ENCODE measurements at regions not wholly inside any gene's neighbourhood (a gene's known extent, or its start where the extent isn't known, plus 50 kb on each side); places are given as distances from the start of the nearest gene placed in this dataset.

DNA sequence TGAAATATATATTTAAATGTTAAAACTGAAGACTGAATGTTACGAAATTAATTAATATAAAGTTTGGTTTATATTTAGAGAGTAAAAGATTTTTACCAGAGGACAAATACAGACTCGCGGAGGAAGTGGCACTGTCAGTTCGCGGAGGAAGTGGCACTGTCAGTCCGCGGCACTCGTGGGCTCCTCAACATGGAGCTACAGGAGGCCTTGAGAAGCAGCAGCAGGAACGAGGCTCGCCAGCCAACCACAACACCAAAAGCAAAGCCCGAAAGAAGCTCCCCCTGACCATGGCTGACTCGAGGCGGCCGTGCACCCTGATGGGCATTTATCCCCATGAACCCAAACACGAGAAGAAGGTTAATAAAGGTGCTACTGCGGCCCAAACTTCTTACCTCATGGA lies 125.3 kb upstream of the PABPC4L start:
- TF ChIP-seq, protein P1, sequence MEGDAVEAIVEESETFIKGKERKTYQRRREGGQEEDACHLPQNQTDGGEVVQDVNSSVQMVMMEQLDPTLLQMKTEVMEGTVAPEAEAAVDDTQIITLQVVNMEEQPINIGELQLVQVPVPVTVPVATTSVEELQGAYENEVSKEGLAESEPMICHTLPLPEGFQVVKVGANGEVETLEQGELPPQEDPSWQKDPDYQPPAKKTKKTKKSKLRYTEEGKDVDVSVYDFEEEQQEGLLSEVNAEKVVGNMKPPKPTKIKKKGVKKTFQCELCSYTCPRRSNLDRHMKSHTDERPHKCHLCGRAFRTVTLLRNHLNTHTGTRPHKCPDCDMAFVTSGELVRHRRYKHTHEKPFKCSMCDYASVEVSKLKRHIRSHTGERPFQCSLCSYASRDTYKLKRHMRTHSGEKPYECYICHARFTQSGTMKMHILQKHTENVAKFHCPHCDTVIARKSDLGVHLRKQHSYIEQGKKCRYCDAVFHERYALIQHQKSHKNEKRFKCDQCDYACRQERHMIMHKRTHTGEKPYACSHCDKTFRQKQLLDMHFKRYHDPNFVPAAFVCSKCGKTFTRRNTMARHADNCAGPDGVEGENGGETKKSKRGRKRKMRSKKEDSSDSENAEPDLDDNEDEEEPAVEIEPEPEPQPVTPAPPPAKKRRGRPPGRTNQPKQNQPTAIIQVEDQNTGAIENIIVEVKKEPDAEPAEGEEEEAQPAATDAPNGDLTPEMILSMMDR (IDR thresholded peaks at IDR 0.05; ENCODE audit: low read depth, low read length, missing control alignments): no peak
- no peak for DNase-seq (ENCODE audit: extremely low read depth, low read depth)
- no peak overlapping the region for H3K4me3 ChIP-seq (replicated peaks; ENCODE audit: low read depth, low read length)

DNA sequence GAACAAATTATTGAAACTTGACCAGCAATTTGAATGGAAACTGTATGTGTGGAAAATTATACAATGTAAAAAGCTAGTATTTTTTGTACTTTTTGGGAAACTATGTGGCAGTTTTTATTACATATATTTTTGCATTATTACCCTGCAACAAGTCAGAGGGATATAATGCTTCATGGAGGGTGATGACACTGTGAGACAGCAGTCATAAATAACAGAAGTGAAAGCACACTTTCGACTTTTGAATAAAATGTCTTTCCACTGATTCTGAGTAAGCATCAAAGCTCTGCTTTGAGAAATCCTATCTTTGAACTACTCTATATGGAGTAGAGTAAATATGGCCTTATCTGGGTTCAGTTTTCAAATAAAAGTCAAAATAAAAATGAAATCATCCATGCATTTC lies 122.6 kb upstream of the PABPC4L start:
- DNase-seq (ENCODE audit: extremely low read depth, low read depth): no peak
- TF ChIP-seq, protein P1 (IDR thresholded peaks at IDR 0.05; ENCODE audit: low read depth, low read length, missing control alignments): no peak
- H3K4me3 ChIP-seq (replicated peaks; ENCODE audit: low read depth, low read length): no peak overlapping the region

DNA sequence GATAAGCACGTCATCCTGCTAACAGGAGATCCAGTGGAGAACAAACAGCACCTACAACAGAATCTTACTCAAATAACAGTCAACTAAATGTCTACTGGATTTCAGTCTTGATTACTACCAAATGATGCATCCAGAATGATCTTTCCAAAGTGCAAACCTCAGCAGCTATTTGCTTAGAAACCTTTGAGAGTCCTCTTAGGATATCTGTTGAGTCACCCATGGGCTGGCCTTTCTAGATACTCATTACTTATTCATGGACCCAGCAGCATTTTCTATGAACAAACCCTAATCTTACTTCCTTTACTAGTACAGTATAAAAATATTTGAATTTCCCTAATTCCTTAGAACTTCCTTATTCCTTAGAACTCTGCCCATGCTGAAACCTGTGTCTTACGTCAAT lies 118.5 kb upstream of the PABPC4L start:
- TF ChIP-seq, protein P1 (IDR thresholded peaks at IDR 0.05; ENCODE audit: low read depth, low read length, missing control alignments): no peak
- no peak for DNase-seq (ENCODE audit: extremely low read depth, low read depth)

DNA sequence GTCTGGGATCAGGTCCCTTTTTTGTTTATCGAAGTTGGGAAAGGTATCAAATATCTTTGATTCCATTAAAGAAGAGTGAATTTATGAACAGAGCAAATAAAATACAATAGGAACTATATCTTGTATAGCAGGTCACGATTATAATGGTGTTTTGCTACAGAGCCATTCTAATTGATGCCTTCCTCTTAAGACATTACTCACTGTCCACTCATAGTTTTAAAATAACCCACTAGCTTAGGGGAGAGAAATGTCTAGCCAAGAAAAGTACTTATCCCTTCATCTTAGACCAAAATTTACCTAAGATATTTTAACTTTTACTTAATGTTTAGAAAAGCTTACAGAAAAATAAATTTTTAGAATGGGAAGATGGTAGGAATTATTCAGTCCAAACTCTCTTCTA lies 112.0 kb upstream of the PABPC4L start:
- DNase-seq (ENCODE audit: extremely low read depth, low read depth): no peak
- TF ChIP-seq, protein P1 (IDR thresholded peaks at IDR 0.05; ENCODE audit: low read depth, low read length, missing control alignments): no peak
- H3K4me3 ChIP-seq (replicated peaks; ENCODE audit: low read depth, low read length): no peak overlapping the region

More for the DNA sequence above, 118.5 kb upstream of the PABPC4L start:
- no peak overlapping the region for H3K4me3 ChIP-seq (replicated peaks; ENCODE audit: low read depth, low read length)

DNA sequence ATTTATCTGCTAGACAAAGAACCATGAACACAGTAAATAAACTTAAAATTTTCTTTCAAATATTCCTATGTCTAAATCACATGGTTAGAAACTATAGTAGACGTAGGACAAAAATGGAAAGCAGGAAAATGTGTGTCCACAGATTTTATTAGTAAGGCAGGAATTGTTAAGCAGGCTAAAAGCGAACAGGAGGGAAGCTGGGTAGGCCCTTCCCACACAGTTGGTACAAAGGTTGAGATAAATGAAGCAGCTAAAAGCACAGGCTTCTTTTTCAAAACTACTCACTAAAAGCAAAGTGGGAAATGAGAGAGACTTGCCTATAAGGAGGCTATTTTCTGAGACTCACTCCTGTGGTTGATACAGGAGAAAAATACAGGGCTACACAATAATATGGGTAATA lies 108.1 kb upstream of the PABPC4L start:
- TF ChIP-seq, protein P1 (IDR thresholded peaks at IDR 0.05; ENCODE audit: low read depth, low read length, missing control alignments): no peak
- H3K4me3 ChIP-seq (replicated peaks; ENCODE audit: low read depth, low read length): no peak overlapping the region
- no peak for DNase-seq (ENCODE audit: extremely low read depth, low read depth)

DNA sequence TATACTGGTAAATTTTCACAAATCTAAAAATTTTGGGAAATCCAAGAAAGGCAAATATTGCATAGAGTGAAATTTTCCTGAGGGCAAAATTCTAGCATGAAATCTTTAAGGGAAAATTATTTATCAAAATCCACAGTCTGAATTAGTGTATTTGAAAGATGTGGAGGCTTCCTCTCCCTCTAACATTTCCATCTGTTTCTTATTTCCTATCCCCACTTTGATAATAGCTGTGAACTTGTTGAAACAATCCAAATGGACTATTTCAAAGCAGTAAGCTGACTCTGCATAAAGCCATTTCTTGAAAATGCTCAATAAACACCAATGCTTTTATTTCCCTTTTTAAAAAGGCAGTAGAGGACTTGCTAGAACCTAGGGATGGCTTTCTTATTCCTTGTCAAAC lies 107.3 kb upstream of the PABPC4L start:
- no peak overlapping the region for H3K4me3 ChIP-seq (replicated peaks; ENCODE audit: low read depth, low read length)
- DNase-seq (ENCODE audit: extremely low read depth, low read depth): no peak
- TF ChIP-seq, protein P1 (IDR thresholded peaks at IDR 0.05; ENCODE audit: low read depth, low read length, missing control alignments): no peak

DNA sequence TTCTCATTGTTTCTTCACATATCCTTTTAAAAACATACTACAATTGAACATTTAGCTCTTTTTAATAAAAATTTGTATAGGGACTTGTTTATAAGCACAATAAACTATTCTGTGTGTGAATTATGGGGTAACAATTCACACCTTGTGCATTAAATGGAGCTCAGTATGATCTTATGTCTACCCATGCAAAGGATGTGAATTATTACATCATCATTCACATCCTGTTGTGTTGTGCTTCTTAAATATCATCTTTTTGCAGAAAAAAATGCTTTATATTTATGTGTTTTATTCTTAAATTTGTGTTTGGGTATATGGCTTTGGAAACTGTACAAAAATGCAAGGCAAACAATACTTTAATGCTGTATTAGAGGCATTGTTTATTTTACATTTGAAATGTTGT lies 96.7 kb upstream of the PABPC4L start:
- no peak for DNase-seq (ENCODE audit: extremely low read depth, low read depth)
- TF ChIP-seq, protein P1 (IDR thresholded peaks at IDR 0.05; ENCODE audit: low read depth, low read length, missing control alignments): no peak

More for the DNA sequence above, 96.7 kb upstream of the PABPC4L start:
- H3K4me3 ChIP-seq (replicated peaks; ENCODE audit: low read depth, low read length): no peak overlapping the region

Data from HFF-Myc (cell line).